Neural progenitor cell (in vitro differentiated cells): ENCODE measurements at regions not wholly inside any gene's neighbourhood (a gene's known extent, or its start where the extent isn't known, plus 50 kb on each side); places are given as distances from the start of the nearest gene placed in this dataset.

Source experiments
- CTCF ChIP-seq: fragments of 200-600 bp; sonication (generic); IDR thresholded peaks from 2 replicates; pipeline ENCODE4 v1.5.1; 2017; ENCODE audit warnings: antibody characterized with exemption, mild to moderate bottlenecking
- EZH2 ChIP-seq: fragments of 200-600 bp; sonication (generic); IDR thresholded peaks from 2 replicates; pipeline ENCODE4 v1.6.1; 2017; ENCODE audit warnings: antibody characterized with exemption, mild to moderate bottlenecking, moderate library complexity

GRCh38 chr6:45816674-45817297, 198.9 kb downstream of the CLIC5 start:
- no peak for TF ChIP-seq CTCF
- no peak for TF ChIP-seq EZH2
